Activated CD8-positive, alpha-beta T cell treated with anti-CD3 and anti-CD28 coated beads for 36 hours (primary cell): ENCODE measurements at regions not wholly inside any gene's neighbourhood (a gene's known extent, or its start where the extent isn't known, plus 50 kb on each side); places are given as distances from the start of the nearest gene placed in this dataset.

ENCODE experiments used
- ATAC-seq: fragments of 200-7000 bp; cut with Tn5 transposase; one replicate; pipeline ENCODE4 v1.10.0; 2021; ENCODE audit warnings: mild to moderate bottlenecking, moderate library complexity
- CTCF ChIA-PET: fragments of 350-600 bp; sonication (Branson Sonifier 250); formaldehyde crosslinking; loops from one replicate; lab custom pipeline; 2021; ENCODE audit warnings: antibody characterized with exemption; lab: Charles Lee
- POLR2A ChIA-PET: fragments of 350-600 bp; sonication (Branson Sonifier 250); formaldehyde crosslinking; loops from one replicate; lab custom pipeline; 2021; ENCODE audit warnings: antibody characterized with exemption; lab: Charles Lee
- DNase-seq: peaks from one replicate; pipeline ENCODE4 v3.0.0-alpha.2; 2020
- H3K27ac Mint-ChIP-seq: one replicate; pipeline ENCODE4 v1.8.0; 2021; ENCODE audit warnings: mild to moderate bottlenecking, mixed read lengths
- H3K27me3 Mint-ChIP-seq: one replicate; pipeline ENCODE4 v1.8.0; 2021; ENCODE audit warnings: mixed read lengths
- H3K36me3 Mint-ChIP-seq: one replicate; pipeline ENCODE4 v1.8.0; 2021; ENCODE audit warnings: low read depth, mixed read lengths
- H3K4me1 Mint-ChIP-seq: one replicate; pipeline ENCODE4 v1.8.0; 2021; ENCODE audit warnings: low read depth, mixed read lengths
- H3K4me3 Mint-ChIP-seq: one replicate; pipeline ENCODE4 v1.8.0; 2021; ENCODE audit warnings: mild to moderate bottlenecking, moderate library complexity, mixed read lengths
- H3K9me3 Mint-ChIP-seq: one replicate; pipeline ENCODE4 v1.8.0; 2021; ENCODE audit warnings: mixed read lengths
- intact Hi-C: fragments of 100-400 bp; cut with micrococcal nuclease; formaldehyde crosslinking; loops from one replicate; pipeline ENCODE4 v1.10.0; 2022
- TF ChIP-seq, protein P1 (sequence below): fragments of 200-600 bp; IDR thresholded peaks from one replicate; pipeline ENCODE4 v1.8.0; 2022; ENCODE audit warnings: antibody characterized with exemption, mild to moderate bottlenecking

GRCh38 chr2:180579388-180579787, 401.0 kb upstream of the UBE2E3 start:
- H3K4me3 Mint-ChIP-seq = no peak overlapping the region
- H3K27me3 Mint-ChIP-seq = peaks cover 6% of the 10 kb centered on the region
- TF ChIP-seq, protein P1, sequence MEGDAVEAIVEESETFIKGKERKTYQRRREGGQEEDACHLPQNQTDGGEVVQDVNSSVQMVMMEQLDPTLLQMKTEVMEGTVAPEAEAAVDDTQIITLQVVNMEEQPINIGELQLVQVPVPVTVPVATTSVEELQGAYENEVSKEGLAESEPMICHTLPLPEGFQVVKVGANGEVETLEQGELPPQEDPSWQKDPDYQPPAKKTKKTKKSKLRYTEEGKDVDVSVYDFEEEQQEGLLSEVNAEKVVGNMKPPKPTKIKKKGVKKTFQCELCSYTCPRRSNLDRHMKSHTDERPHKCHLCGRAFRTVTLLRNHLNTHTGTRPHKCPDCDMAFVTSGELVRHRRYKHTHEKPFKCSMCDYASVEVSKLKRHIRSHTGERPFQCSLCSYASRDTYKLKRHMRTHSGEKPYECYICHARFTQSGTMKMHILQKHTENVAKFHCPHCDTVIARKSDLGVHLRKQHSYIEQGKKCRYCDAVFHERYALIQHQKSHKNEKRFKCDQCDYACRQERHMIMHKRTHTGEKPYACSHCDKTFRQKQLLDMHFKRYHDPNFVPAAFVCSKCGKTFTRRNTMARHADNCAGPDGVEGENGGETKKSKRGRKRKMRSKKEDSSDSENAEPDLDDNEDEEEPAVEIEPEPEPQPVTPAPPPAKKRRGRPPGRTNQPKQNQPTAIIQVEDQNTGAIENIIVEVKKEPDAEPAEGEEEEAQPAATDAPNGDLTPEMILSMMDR = no peak
- ChIA-PET POLR2A (interaction anchor here (0.6 kb wide), 1 partner anchor 335 kb away, joined by 3 read pairs; no protein-coding TSS in a partner anchor), CTCF (no interaction called here)
- no peaks in the 10 kb centered on the region for H3K9me3 Mint-ChIP-seq
- intact Hi-C loops = no loop called here
- no peaks in the 10 kb centered on the region for H3K4me1 Mint-ChIP-seq
- no peaks in the 10 kb centered on the region for H3K36me3 Mint-ChIP-seq
- DNase-seq (no peak), ATAC-seq (no peak)
- H3K27ac Mint-ChIP-seq = no peak overlapping the region

- POLR2A ChIA-PET = no interaction called here
- Mint-ChIP-seq H3K27me3 (peaks cover 6% of the 10 kb centered on the region), H3K36me3 (no peaks in the 10 kb centered on the region), H3K4me3 (no peak overlapping the region), H3K9me3 (no peaks in the 10 kb centered on the region), H3K4me1 (no peaks in the 10 kb centered on the region), H3K27ac (no peak overlapping the region)
- CTCF ChIA-PET = no interaction called here
- DNase-seq (no peak), ATAC-seq (no peak)
- TF ChIP-seq, protein P1 = no peak
- intact Hi-C loops = no loop called here
Observed at GRCh38 chr2:180578441-180578840, 402.0 kb upstream of the UBE2E3 start.

- CTCF ChIA-PET = no interaction called here
- no peak for ATAC-seq
- no peak overlapping the region for H3K4me3 Mint-ChIP-seq
- H3K27me3 Mint-ChIP-seq = peaks cover 6% of the 10 kb centered on the region
- POLR2A ChIA-PET = no interaction called here
- no peak overlapping the region for H3K27ac Mint-ChIP-seq
- intact Hi-C loops = no loop called here
- TF ChIP-seq, protein P1 = no peak
- H3K9me3 Mint-ChIP-seq = no peaks in the 10 kb centered on the region
- H3K4me1 Mint-ChIP-seq = no peaks in the 10 kb centered on the region
- no peak for DNase-seq
- H3K36me3 Mint-ChIP-seq = no peaks in the 10 kb centered on the region
Observed at GRCh38 chr2:180577567-180577966, 402.8 kb upstream of the UBE2E3 start.

DNA sequence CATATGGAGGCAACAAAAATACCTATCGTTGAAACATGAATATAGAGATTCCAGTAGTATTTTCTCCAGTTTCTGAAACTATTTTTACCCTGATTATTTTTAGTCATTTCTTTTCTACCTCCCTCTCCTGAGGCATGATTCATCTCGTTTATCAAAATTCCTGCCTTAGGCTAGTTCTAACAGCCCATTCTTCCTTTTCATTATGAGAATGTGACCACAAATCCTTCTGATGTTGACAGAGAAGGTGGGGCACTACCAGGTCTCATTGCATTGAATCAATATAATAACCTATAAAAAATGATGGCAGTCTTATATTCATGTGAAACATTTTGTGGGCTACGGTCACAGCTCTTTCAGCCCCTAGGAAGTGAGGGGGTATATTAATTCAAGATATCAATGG, 406.5 kb upstream of the UBE2E3 start:
- DNase-seq (no peak), ATAC-seq (no peak)
- H3K4me1 Mint-ChIP-seq = no peaks in the 10 kb centered on the region
- no peak overlapping the region for H3K4me3 Mint-ChIP-seq
- CTCF ChIA-PET = no interaction called here
- TF ChIP-seq, protein P1 = no peak
- no peak overlapping the region for H3K27ac Mint-ChIP-seq
- POLR2A ChIA-PET = no interaction called here
- intact Hi-C loops = no loop called here
- peaks cover 5% of the 10 kb centered on the region for H3K27me3 Mint-ChIP-seq
- no peaks in the 10 kb centered on the region for H3K36me3 Mint-ChIP-seq
- H3K9me3 Mint-ChIP-seq = no peaks in the 10 kb centered on the region

DNA sequence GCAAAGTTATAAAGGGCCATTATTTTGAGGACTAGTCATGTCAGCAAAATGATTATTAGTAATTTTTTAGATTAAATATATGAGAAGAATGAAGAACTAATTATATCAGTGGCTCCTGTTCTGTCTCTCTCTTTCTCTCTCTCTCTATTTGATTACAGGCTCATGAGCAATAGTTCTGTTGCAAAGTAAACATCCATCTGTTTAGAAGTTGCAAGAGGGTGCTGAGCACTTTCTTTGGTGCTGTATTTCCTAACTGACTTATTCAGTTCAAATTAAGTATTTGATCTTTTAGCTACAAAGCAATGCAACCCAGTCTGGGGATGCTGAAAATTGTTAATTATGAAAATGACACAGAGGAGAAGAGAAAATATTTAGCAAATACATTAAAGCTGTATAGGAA, 408.1 kb upstream of the UBE2E3 start:
- H3K27ac Mint-ChIP-seq = no peak overlapping the region
- no peaks in the 10 kb centered on the region for H3K9me3 Mint-ChIP-seq
- DNase-seq = no peak
- no peak for ATAC-seq
- TF ChIP-seq, protein P1 = no peak
- H3K4me3 Mint-ChIP-seq = no peak overlapping the region
- no peaks in the 10 kb centered on the region for H3K4me1 Mint-ChIP-seq
- intact Hi-C loops = no loop called here
- POLR2A ChIA-PET = no interaction called here
- peaks cover 5% of the 10 kb centered on the region for H3K27me3 Mint-ChIP-seq
- CTCF ChIA-PET = no interaction called here
- H3K36me3 Mint-ChIP-seq = no peaks in the 10 kb centered on the region
